H9 (cell line): ENCODE measurements at regions not wholly inside any gene's neighbourhood (a gene's known extent, or its start where the extent isn't known, plus 50 kb on each side); places are given as distances from the start of the nearest gene placed in this dataset.

Source experiments
- DNase-seq: peaks from one replicate; pipeline ENCODE4 v3.0.0-alpha.2; 2017
- H2AFZ ChIP-seq: one replicate; pipeline ENCODE4 v1.6.1; 2013; ENCODE audit warnings: mild to moderate bottlenecking, low read length, control low read depth, moderate library complexity
- H2AK5ac ChIP-seq: 2 replicates; pipeline ENCODE4 v1.6.1; 2013; ENCODE audit warnings: low read length, control low read depth, mixed read lengths; ENCODE audit not compliant: insufficient read length
- H2BK120ac ChIP-seq: one replicate; pipeline ENCODE4 v1.6.1; 2013; ENCODE audit warnings: low read depth, mild to moderate bottlenecking, low read length, control low read depth, inconsistent platforms; ENCODE audit not compliant: poor library complexity, severe bottlenecking
- H2BK12ac ChIP-seq: 2 replicates; pipeline ENCODE4 v1.6.1; 2013; ENCODE audit warnings: low read length, control low read depth, mixed read lengths, low read depth; ENCODE audit not compliant: insufficient read length
- H2BK15ac ChIP-seq: 2 replicates; pipeline ENCODE4 v1.6.1; 2013; ENCODE audit warnings: low read depth, low read length, control low read depth
- H2BK20ac ChIP-seq: one replicate; pipeline ENCODE4 v1.6.1; 2013; ENCODE audit warnings: low read depth, mild to moderate bottlenecking, low read length, control low read depth, inconsistent platforms; ENCODE audit not compliant: poor library complexity, severe bottlenecking
- H2BK5ac ChIP-seq: 2 replicates; pipeline ENCODE4 v1.6.1; 2013; ENCODE audit warnings: low read length, control low read depth, mixed read lengths; ENCODE audit not compliant: insufficient read length
- H3K14ac ChIP-seq: 2 replicates; pipeline ENCODE4 v1.6.1; 2013; ENCODE audit warnings: low read length, control low read depth; ENCODE audit not compliant: insufficient read depth
- H3K18ac ChIP-seq: 2 replicates; pipeline ENCODE4 v1.6.1; 2013; ENCODE audit warnings: low read depth, mild to moderate bottlenecking, mixed read lengths, low read length, control low read depth; ENCODE audit not compliant: insufficient read length
- H3K23ac ChIP-seq: 2 replicates; pipeline ENCODE4 v1.6.1; 2013; ENCODE audit warnings: low read length, control low read depth, mixed read lengths, low read depth; ENCODE audit not compliant: insufficient read length
- H3K23me2 ChIP-seq: 2 replicates; pipeline ENCODE4 v1.6.1; 2013; ENCODE audit warnings: low read depth, mild to moderate bottlenecking, mixed read lengths, low read length, control low read depth; ENCODE audit not compliant: insufficient read length, poor library complexity, severe bottlenecking
- H3K27ac ChIP-seq: 2 replicates; pipeline ENCODE4 v1.5.1; 2013; ENCODE audit warnings: low read length, control low read depth, mixed read lengths, low read depth; ENCODE audit not compliant: insufficient read length
- H3K27me3 ChIP-seq: 2 replicates; pipeline ENCODE4 v1.6.1; 2013; ENCODE audit warnings: low read length, control low read depth, inconsistent platforms; ENCODE audit not compliant: insufficient read depth
- H3K4ac ChIP-seq: 2 replicates; pipeline ENCODE4 v1.6.1; 2013; ENCODE audit warnings: low read depth, mild to moderate bottlenecking, control low read depth, inconsistent platforms, low read length, moderate library complexity
- H3K4me1 ChIP-seq: 2 replicates; pipeline ENCODE4 v1.6.1; 2013; ENCODE audit warnings: low read length, control low read depth, inconsistent platforms; ENCODE audit not compliant: insufficient read depth
- H3K4me2 ChIP-seq: 2 replicates; pipeline ENCODE4 v1.6.1; 2013; ENCODE audit warnings: low read length, control low read depth, mixed read lengths; ENCODE audit not compliant: insufficient read length, insufficient read depth
- H3K56ac ChIP-seq: 2 replicates; pipeline ENCODE4 v1.6.1; 2013; ENCODE audit warnings: low read depth, mild to moderate bottlenecking, mixed read lengths, low read length, control low read depth; ENCODE audit not compliant: insufficient read length
- H3K79me1 ChIP-seq: 2 replicates; pipeline ENCODE4 v1.6.1; 2013; ENCODE audit warnings: low read depth, mild to moderate bottlenecking, moderate library complexity, low read length, control low read depth, inconsistent platforms; ENCODE audit not compliant: insufficient read depth, poor library complexity, severe bottlenecking
- H3K79me2 ChIP-seq: 2 replicates; pipeline ENCODE4 v1.6.1; 2013; ENCODE audit warnings: low read length, control low read depth, inconsistent platforms; ENCODE audit not compliant: insufficient read depth
- H3K9ac ChIP-seq: 2 replicates; pipeline ENCODE4 v1.6.1; 2013; ENCODE audit warnings: low read length, control low read depth, mixed read lengths; ENCODE audit not compliant: insufficient read length; ENCODE audit errors: extremely low read depth
- H3K9me3 ChIP-seq: one replicate; pipeline ENCODE4 v1.6.1; 2013; ENCODE audit warnings: low read depth, low read length, inconsistent platforms; ENCODE audit not compliant: control insufficient read depth
- H3T11ph ChIP-seq: one replicate; pipeline ENCODE4 v1.6.1; 2013; ENCODE audit warnings: mild to moderate bottlenecking, low read length, control low read depth, inconsistent platforms
- H4K20me1 ChIP-seq: one replicate; pipeline ENCODE4 v1.6.1; 2013; ENCODE audit not compliant: control insufficient read depth, insufficient read length, insufficient read depth
- H4K5ac ChIP-seq: 2 replicates; pipeline ENCODE4 v1.6.1; 2013; ENCODE audit warnings: low read depth, mild to moderate bottlenecking, mixed read lengths, low read length, control low read depth; ENCODE audit not compliant: insufficient read length
- H4K8ac ChIP-seq: replicated peaks from 2 replicates; pipeline ENCODE4 v1.6.1; 2013; ENCODE audit warnings: low read length, control low read depth, mixed read lengths, low read depth; ENCODE audit not compliant: insufficient read length
- H4K91ac ChIP-seq: 2 replicates; pipeline ENCODE4 v1.6.1; 2013; ENCODE audit warnings: low read depth, mild to moderate bottlenecking, moderate library complexity, mixed read lengths, low read length, control low read depth; ENCODE audit not compliant: insufficient read length
- H3K27ac Mint-ChIP-seq, 3 experiments: 2 replicates in 2 of 3; 3 replicates in 1 of 3; pipeline ENCODE4 v1.8.0; 2020 to 2021; ENCODE audit warnings: mixed read lengths in 3 of 3, mild to moderate bottlenecking in 1 of 3, moderate library complexity in 1 of 3
- H3K27me3 Mint-ChIP-seq: 2 replicates; pipeline ENCODE4 v1.8.0; 2021; ENCODE audit warnings: low read depth, mild to moderate bottlenecking, moderate library complexity, mixed read lengths
- H3K36me3 Mint-ChIP-seq, 3 experiments: 2 replicates in 2 of 3; 3 replicates in 1 of 3; pipeline ENCODE4 v1.8.0; 2020 to 2021; ENCODE audit warnings: low read depth in 3 of 3, mixed read lengths in 3 of 3; ENCODE audit not compliant: insufficient read depth in 1 of 3
- H3K4me1 Mint-ChIP-seq, 2 experiments: 2 replicates each; pipeline ENCODE4 v1.8.0; 2020; ENCODE audit warnings: mixed read lengths in 2 of 2
- H3K4me3 Mint-ChIP-seq, 2 experiments: 2 replicates in 1 of 2; 3 replicates in 1 of 2; pipeline ENCODE4 v1.8.0; 2020 to 2021; ENCODE audit warnings: mild to moderate bottlenecking in 2 of 2, mixed read lengths in 2 of 2, moderate library complexity in 1 of 2
- H3K9me3 Mint-ChIP-seq, 2 experiments: 2 replicates in 1 of 2; 3 replicates in 1 of 2; pipeline ENCODE4 v1.8.0; 2020; ENCODE audit warnings: mild to moderate bottlenecking in 2 of 2, mixed read lengths in 2 of 2, moderate library complexity in 1 of 2
- CTCF ChIP-seq: fragments of 200-600 bp; sonication (generic); conservative IDR thresholded peaks from 3 replicates; pipeline ENCODE4 v1.8.0; 2021; ENCODE audit warnings: antibody characterized with exemption, mild to moderate bottlenecking

DNA sequence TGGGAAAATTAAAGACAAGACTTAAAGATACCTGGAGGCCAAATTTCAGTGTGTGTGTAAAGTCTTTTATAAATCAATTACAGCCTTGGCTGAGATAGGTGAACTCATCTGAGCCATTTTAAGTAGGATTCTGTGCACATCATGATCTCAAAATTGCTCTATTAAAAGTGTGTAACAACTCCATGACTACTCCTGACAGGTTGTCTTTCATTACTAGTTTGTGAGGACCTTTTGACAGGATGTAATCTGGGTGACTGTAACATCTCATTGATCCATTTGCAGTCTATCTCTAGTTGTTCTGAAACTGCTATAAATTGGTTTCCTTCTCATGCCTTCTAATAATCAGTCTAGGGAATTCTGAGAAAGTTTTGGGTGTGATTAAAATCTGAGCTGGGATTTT is 753.3 kb downstream of the SLITRK5 start:
- DNase-seq: no peak
- Histone ChIP-seq H2AFZ (no peak overlapping the region), H3K9me3 (no peaks in the 10 kb centered on the region), H3K27ac (no peak overlapping the region), H3K23ac (no peak overlapping the region), H3K14ac (no peak overlapping the region), H4K20me1 (no peaks in the 10 kb centered on the region), H4K8ac (no peak overlapping the region), H3K56ac (no peak overlapping the region), H3K4me1 (no peaks in the 10 kb centered on the region), H3K79me1 (no peaks in the 10 kb centered on the region), H3K9ac (no peak overlapping the region), H2AK5ac (no peak overlapping the region), H2BK5ac (no peak overlapping the region), H4K5ac (no peak overlapping the region), H2BK20ac (no peak overlapping the region), H3K18ac (no peak overlapping the region), H2BK12ac (no peak overlapping the region), H3K27me3 (no peaks in the 10 kb centered on the region), H3K23me2 (no peaks in the 10 kb centered on the region), H2BK120ac (no peak overlapping the region), H3K4me2 (no peak overlapping the region), H3K4ac (no peak overlapping the region), H4K91ac (no peak overlapping the region), H2BK15ac (no peak overlapping the region), H3K79me2 (no peaks in the 10 kb centered on the region), H3T11ph (no peak overlapping the region)
- Mint-ChIP-seq H3K4me1 (no peaks in the 10 kb centered on the region), H3K9me3 (peaks cover 9 to 11% of the 10 kb centered on the region in 2 experiments), H3K27ac (no peak overlapping the region), H3K27me3 (no peaks in the 10 kb centered on the region), H3K4me3 (no peak overlapping the region), H3K36me3 (peaks cover 7 to 10% (median 9%) of the 10 kb centered on the region in 3 experiments)
- no peak for TF ChIP-seq CTCF
